ENCODE measurements at regions not wholly inside any gene's neighbourhood (a gene's known extent, or its start where the extent isn't known, plus 50 kb on each side); places are given as distances from the start of the nearest gene placed in this dataset.

DNA sequence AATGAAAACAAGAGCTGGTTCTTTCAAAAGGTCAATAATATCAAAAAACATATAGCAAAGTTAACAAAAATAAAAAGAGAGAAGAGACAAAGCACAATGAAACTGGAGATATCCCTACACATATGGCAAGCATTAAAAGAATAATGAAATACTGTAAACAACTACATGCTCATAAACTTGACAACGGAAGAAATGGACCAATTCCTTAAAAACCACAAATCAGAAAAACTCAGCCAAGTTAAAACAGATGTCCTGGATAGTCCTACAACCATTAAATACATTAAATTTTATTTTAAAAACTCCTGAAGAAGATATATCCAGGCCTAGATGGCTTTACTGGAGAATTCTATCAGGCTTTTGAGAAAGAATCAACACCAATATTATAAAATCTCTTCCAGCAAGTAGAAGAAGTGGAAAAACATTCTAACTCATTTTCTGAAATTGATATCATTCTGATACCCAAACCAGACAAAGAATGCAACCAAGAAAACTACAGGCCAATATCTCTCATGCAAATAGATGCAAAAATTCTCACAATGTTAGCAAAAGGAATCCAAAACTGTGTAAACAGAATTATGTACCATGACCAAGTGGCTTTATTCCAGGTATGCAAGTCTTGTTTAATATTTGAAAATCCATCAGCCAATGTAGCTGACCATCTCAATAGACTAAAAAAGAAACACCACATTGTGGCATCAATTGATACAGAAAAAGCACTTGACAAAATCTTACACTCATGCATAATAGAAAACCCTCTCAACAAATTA lies 56.1 kb upstream of the LRRC7 start:
- TF ChIP-seq CBFB (CRISPR knock-in tag; IDR thresholded peaks at IDR 0.05; ENCODE audit: low read depth) (no peak), ELF4 (CRISPR knock-in tag; IDR thresholded peaks at IDR 0.05; ENCODE audit: low read depth) (no peak)

Data from WTC11 (cell line).